ENCODE measurements at regions not wholly inside any gene's neighbourhood (a gene's known extent, or its start where the extent isn't known, plus 50 kb on each side); places are given as distances from the start of the nearest gene placed in this dataset.
A peak's percentile ranks its signal among the peaks of the same experiment; 100 is the strongest.

- no peaks in the 10 kb centered on the region for H3K27me3 ChIP-seq (replicated peaks; ENCODE audit: insufficient read depth, low read depth, low read length, poor library complexity)
- H3K36me3 ChIP-seq (ENCODE audit: insufficient read depth, low read length, poor library complexity, severe bottlenecking): no peaks in the 10 kb centered on the region
- intact Hi-C loops (cut with micrococcal nuclease; ENCODE audit: unreplicated experiment): no loop called here
- no peaks in the 10 kb centered on the region for H3K9me3 ChIP-seq (ENCODE audit: low read depth, low read length, poor library complexity, severe bottlenecking)
- ChIA-PET POLR2A (ENCODE audit: low non-redundant PET) (no interaction called here), CTCF (no interaction called here)
- TF ChIP-seq CTCF (conservative IDR thresholded peaks at IDR 0.05; ENCODE audit: low read depth, low read length): no peak
- TF ChIP-seq EZH2 (IDR thresholded peaks at IDR 0.05; ENCODE audit: borderline replicate concordance, low read depth, low read length, poor library complexity, severe bottlenecking): no peak
- no peaks in the 10 kb centered on the region for H3K4me1 ChIP-seq (ENCODE audit: insufficient read depth, low read length, poor library complexity, severe bottlenecking)
- no peak overlapping the region for H3K4me3 ChIP-seq (ENCODE audit: low read depth, low read length, poor library complexity, severe bottlenecking)
- no TSS peak for BruUV-seq (replicated peaks)
- peak; percentile 21 for DNase-seq (ENCODE audit: low spot score)
- H3K27ac ChIP-seq (ENCODE audit: low read depth, low read length, poor library complexity, severe bottlenecking): no peak overlapping the region
These were observed 67.7 kb upstream of the ATP11B start for GRCh38 chr3:182725372-182726251.

GRCh38 chr3:182726258-182727142, 66.8 kb upstream of the ATP11B start:
- Histone ChIP-seq H3K4me3 (ENCODE audit: low read depth, low read length, poor library complexity, severe bottlenecking) (no peak overlapping the region), H3K27me3 (replicated peaks; ENCODE audit: insufficient read depth, low read depth, low read length, poor library complexity) (no peaks in the 10 kb centered on the region), H3K9me3 (ENCODE audit: low read depth, low read length, poor library complexity, severe bottlenecking) (no peaks in the 10 kb centered on the region), H3K4me1 (ENCODE audit: insufficient read depth, low read length, poor library complexity, severe bottlenecking) (no peaks in the 10 kb centered on the region), H3K36me3 (ENCODE audit: insufficient read depth, low read length, poor library complexity, severe bottlenecking) (no peaks in the 10 kb centered on the region), H3K27ac (ENCODE audit: low read depth, low read length, poor library complexity, severe bottlenecking) (no peak overlapping the region)
- no peak for DNase-seq (ENCODE audit: low spot score)
- intact Hi-C loops (cut with micrococcal nuclease; ENCODE audit: unreplicated experiment): no loop called here
- ChIA-PET CTCF (no interaction called here), POLR2A (ENCODE audit: low non-redundant PET) (no interaction called here)
- TF ChIP-seq EZH2 (IDR thresholded peaks at IDR 0.05; ENCODE audit: borderline replicate concordance, low read depth, low read length, poor library complexity, severe bottlenecking) (no peak), CTCF (conservative IDR thresholded peaks at IDR 0.05; ENCODE audit: low read depth, low read length) (no peak)
- no TSS peak for BruUV-seq (replicated peaks)

- no peaks in the 10 kb centered on the region for H3K27me3 ChIP-seq (replicated peaks; ENCODE audit: insufficient read depth, low read depth, low read length, poor library complexity)
- no peaks in the 10 kb centered on the region for H3K9me3 ChIP-seq (ENCODE audit: low read depth, low read length, poor library complexity, severe bottlenecking)
- H3K4me1 ChIP-seq (ENCODE audit: insufficient read depth, low read length, poor library complexity, severe bottlenecking): no peaks in the 10 kb centered on the region
- no peak overlapping the region for H3K4me3 ChIP-seq (ENCODE audit: low read depth, low read length, poor library complexity, severe bottlenecking)
- H3K27ac ChIP-seq (ENCODE audit: low read depth, low read length, poor library complexity, severe bottlenecking): no peak overlapping the region
- intact Hi-C loops (cut with micrococcal nuclease; ENCODE audit: unreplicated experiment): no loop called here
- H3K36me3 ChIP-seq (ENCODE audit: insufficient read depth, low read length, poor library complexity, severe bottlenecking): no peaks in the 10 kb centered on the region
- no peak for DNase-seq (ENCODE audit: low spot score)
- no peak for TF ChIP-seq EZH2 (IDR thresholded peaks at IDR 0.05; ENCODE audit: borderline replicate concordance, low read depth, low read length, poor library complexity, severe bottlenecking)
- TF ChIP-seq CTCF (conservative IDR thresholded peaks at IDR 0.05; ENCODE audit: low read depth, low read length): no peak
- ChIA-PET POLR2A (ENCODE audit: low non-redundant PET) (no interaction called here), CTCF (no interaction called here)
- no TSS peak for BruUV-seq (replicated peaks)
These were observed 65.1 kb upstream of the ATP11B start for GRCh38 chr3:182728238-182728637.
